Vagina (tissue), 2 donors: ENCODE measurements at regions not wholly inside any gene's neighbourhood (a gene's known extent, or its start where the extent isn't known, plus 50 kb on each side); places are given as distances from the start of the nearest gene placed in this dataset.

ENCODE experiments used
- CTCF ChIP-seq, 3 experiments: fragments of 450-650 bp in 2 of 3; fragments of 200-600 bp in 1 of 3; sonication (generic) in 1 of 3; IDR thresholded peaks; one replicate each; pipeline ENCODE4 v1.5.1; 2017 to 2019; ENCODE audit warnings: antibody characterized with exemption in 3 of 3, mild to moderate bottlenecking in 2 of 3, moderate library complexity in 2 of 3
- POLR2A ChIP-seq, 2 donors: fragments of 450-650 bp; IDR thresholded peaks; one replicate each; pipeline ENCODE4 v1.6.1; 2017; ENCODE audit warnings: antibody characterized with exemption in 2 of 2, mild to moderate bottlenecking in 2 of 2, moderate library complexity in 2 of 2
- POLR2AphosphoS5 ChIP-seq, 2 donors: sonication (generic); formaldehyde crosslinking; IDR thresholded peaks; one replicate each; pipeline ENCODE4 v1.9.0; 2017; ENCODE audit warnings: antibody characterized with exemption in 2 of 2, mild to moderate bottlenecking in 2 of 2, low read depth in 1 of 2; ENCODE audit not compliant: insufficient read depth in 1 of 2

GRCh38 chr7:96870934-96871333 is 134.4 kb upstream of the DLX6 start:
- TF ChIP-seq CTCF (IDR thresholded peaks at IDR 0.05) = no peak
- no peak for TF ChIP-seq POLR2A (IDR thresholded peaks at IDR 0.05)
- no peak for TF ChIP-seq POLR2AphosphoS5 (IDR thresholded peaks at IDR 0.05; ENCODE audit: insufficient read depth in 1 of 2, low read depth in 1 of 2)
